Tibial nerve (tissue), 4 donors: ENCODE measurements at regions not wholly inside any gene's neighbourhood (a gene's known extent, or its start where the extent isn't known, plus 50 kb on each side); places are given as distances from the start of the nearest gene placed in this dataset.

Experiments used
- DNase-seq, 2 donors: peaks; one replicate each; pipeline ENCODE4 v3.0.0-alpha.2; 2019; ENCODE audit warnings: low spot score in 2 of 2
- H3K27ac ChIP-seq, 4 donors: fragments of 200-600 bp; sonication (generic) in 3 of 4; one replicate each; pipeline ENCODE4 v1.5.1; 2017 to 2019; ENCODE audit warnings: mild to moderate bottlenecking in 1 of 4
- H3K27me3 ChIP-seq, 2 donors: fragments of 200-600 bp; sonication (generic) in 1 of 2; one replicate each; pipeline versions ENCODE4 v1.5.1 to v1.6.0; 2017 to 2019
- H3K36me3 ChIP-seq, 3 donors: fragments of 200-600 bp; sonication (generic); one replicate each; pipeline ENCODE4 v1.5.1; 2018 to 2019
- H3K4me1 ChIP-seq, 4 donors: fragments of 200-600 bp; sonication (generic) in 3 of 4; one replicate each; pipeline ENCODE4 v1.5.1; 2017 to 2019
- H3K4me3 ChIP-seq, 4 donors: fragments of 200-600 bp; sonication (generic) in 3 of 4; one replicate each; pipeline ENCODE4 v1.5.1; 2017 to 2019; ENCODE audit warnings: mild to moderate bottlenecking in 1 of 4, moderate library complexity in 1 of 4
- H3K9me3 ChIP-seq, 4 donors: fragments of 200-600 bp; sonication (generic) in 3 of 4; one replicate each; pipeline ENCODE4 v1.5.1; 2017 to 2019
- EP300 ChIP-seq, 2 donors: sonication (generic); formaldehyde crosslinking; IDR thresholded peaks; one replicate each; pipeline ENCODE4 v1.6.1; 2017; ENCODE audit warnings: antibody characterized with exemption in 2 of 2, mild to moderate bottlenecking in 1 of 2
- POLR2A ChIP-seq, 2 donors: fragments of 450-650 bp; IDR thresholded peaks; one replicate each; pipeline ENCODE4 v1.6.1; 2017; ENCODE audit warnings: antibody characterized with exemption in 2 of 2, mild to moderate bottlenecking in 2 of 2, moderate library complexity in 2 of 2
- WGBS, 2 donors: methylation state at CpG; one replicate each; pipeline ENCODE4 v1.1.5; 2018; 5-methylcytosine and 5-hydroxymethylcytosine counted together
- TF ChIP-seq, protein P1 (sequence below), 5 experiments: fragments of 200-600 bp in 3 of 5; fragments of 450-650 bp in 2 of 5; sonication (generic) in 3 of 5; IDR thresholded peaks; one replicate each; pipeline ENCODE4 v1.5.1; 2016 to 2019; ENCODE audit warnings: antibody characterized with exemption in 5 of 5, mild to moderate bottlenecking in 3 of 5, moderate library complexity in 2 of 5

DNA sequence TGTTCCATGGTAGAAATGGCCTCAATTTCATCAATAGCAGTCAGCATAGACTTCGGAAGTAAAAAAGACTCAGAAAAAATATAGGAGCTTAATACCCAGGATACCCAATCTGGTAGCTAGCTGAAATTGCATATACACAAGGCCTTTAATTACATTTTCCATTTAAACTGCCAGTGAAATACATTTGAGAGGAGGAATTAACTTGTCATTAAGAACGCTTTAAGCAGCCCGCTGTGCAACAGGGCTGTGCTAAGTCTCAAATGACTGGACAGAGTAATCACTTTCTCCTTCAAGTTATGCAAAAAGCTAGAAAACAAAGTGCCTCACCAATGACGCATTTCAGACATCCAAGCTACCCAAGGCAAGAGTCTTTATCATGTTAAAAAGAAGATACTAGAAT, 558.8 kb downstream of the MBD2 start:
- Histone ChIP-seq H3K27ac (no peak overlapping the region), H3K27me3 (no peaks in the 10 kb centered on the region), H3K36me3 (no peaks in the 10 kb centered on the region), H3K9me3 (peaks cover 0 to 22% (median under 1%) of the 10 kb centered on the region in 4 donors), H3K4me1 (no peaks in the 10 kb centered on the region), H3K4me3 (no peak overlapping the region)
- no peak for TF ChIP-seq EP300 (IDR thresholded peaks at IDR 0.05)
- TF ChIP-seq POLR2A (IDR thresholded peaks at IDR 0.05): no peak
- TF ChIP-seq, protein P1, sequence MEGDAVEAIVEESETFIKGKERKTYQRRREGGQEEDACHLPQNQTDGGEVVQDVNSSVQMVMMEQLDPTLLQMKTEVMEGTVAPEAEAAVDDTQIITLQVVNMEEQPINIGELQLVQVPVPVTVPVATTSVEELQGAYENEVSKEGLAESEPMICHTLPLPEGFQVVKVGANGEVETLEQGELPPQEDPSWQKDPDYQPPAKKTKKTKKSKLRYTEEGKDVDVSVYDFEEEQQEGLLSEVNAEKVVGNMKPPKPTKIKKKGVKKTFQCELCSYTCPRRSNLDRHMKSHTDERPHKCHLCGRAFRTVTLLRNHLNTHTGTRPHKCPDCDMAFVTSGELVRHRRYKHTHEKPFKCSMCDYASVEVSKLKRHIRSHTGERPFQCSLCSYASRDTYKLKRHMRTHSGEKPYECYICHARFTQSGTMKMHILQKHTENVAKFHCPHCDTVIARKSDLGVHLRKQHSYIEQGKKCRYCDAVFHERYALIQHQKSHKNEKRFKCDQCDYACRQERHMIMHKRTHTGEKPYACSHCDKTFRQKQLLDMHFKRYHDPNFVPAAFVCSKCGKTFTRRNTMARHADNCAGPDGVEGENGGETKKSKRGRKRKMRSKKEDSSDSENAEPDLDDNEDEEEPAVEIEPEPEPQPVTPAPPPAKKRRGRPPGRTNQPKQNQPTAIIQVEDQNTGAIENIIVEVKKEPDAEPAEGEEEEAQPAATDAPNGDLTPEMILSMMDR (IDR thresholded peaks at IDR 0.05): no peak
- DNase-seq: no peak
- 79 to 85% methylated on average over 4 of the region's 4 CpGs for WGBS, 2 donors

DNA sequence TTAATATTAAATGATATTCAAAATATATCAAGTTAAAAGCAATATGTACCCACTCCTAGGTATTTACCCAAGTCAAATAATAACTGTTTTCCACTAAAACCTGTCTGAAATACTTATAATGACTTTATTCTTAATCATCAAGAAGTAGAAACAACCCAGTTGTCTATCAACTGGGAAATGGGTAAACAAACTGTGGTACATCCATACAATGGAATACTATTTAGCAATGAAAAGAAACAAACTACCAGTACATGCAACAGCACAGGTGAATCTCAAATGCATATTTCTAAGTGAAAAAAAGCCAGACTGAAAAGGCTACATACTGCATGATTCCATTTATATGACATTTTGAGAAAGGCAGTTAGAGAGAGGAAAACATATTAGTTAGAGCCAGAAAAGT, 559.9 kb downstream of the MBD2 start:
- H3K27ac ChIP-seq: no peak overlapping the region
- no peaks in the 10 kb centered on the region for H3K4me1 ChIP-seq
- DNase-seq: no peak
- H3K36me3 ChIP-seq: no peaks in the 10 kb centered on the region
- H3K27me3 ChIP-seq: no peaks in the 10 kb centered on the region
- TF ChIP-seq POLR2A (IDR thresholded peaks at IDR 0.05) (no peak), EP300 (IDR thresholded peaks at IDR 0.05) (no peak)
- TF ChIP-seq, protein P1 (IDR thresholded peaks at IDR 0.05): no peak
- peaks cover 0 to 17% (median 0%) of the 10 kb centered on the region in 4 donors for H3K9me3 ChIP-seq
- no peak overlapping the region for H3K4me3 ChIP-seq

DNA sequence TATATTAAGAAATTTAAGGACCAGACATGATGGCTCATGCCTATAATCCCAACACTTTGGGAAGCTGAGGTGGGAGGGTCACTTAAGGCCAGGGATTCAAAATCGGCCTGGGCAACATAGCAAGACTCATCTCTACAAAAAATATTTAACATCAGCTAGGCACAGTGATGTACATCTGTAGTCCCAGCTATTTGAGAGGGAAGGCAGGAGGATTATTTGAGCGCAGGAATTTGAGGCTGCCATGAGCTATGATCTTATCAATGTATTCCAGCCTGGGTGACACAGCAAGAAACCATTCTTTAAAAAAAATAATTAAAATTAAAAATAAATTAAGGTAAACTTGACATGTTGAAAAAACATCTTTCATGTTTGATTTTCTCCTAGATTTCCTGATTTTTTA, 564.2 kb downstream of the MBD2 start:
- Histone ChIP-seq H3K36me3 (no peaks in the 10 kb centered on the region), H3K4me3 (no peak overlapping the region), H3K4me1 (no peaks in the 10 kb centered on the region), H3K27me3 (no peaks in the 10 kb centered on the region), H3K27ac (no peak overlapping the region), H3K9me3 (peaks cover 0 to 28% (median 0%) of the 10 kb centered on the region in 4 donors)
- WGBS, 2 donors: 78 to 85% methylated on average over 2 of the region's 2 CpGs
- no peak for DNase-seq
- TF ChIP-seq, protein P1 (IDR thresholded peaks at IDR 0.05): no peak
- TF ChIP-seq EP300 (IDR thresholded peaks at IDR 0.05): no peak
- no peak for TF ChIP-seq POLR2A (IDR thresholded peaks at IDR 0.05)

DNA sequence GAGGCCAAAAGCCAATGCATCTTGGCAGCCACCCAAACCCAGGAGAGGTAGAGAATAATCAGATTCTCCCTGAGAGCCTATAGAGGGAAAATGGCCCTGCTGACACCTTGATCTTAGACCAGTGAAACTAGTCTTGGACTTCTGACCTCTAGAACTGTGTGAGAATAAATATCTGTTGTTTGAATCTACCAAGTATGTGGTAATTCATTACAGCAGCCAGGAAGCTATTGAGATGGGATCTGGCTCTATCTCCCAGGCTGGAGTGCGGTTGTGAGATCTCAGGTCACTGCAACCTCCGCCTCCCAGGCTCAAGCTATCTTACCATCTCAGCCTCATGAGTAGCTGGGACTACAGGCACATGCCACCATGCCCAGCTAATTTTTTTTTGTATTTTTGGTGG, 567.2 kb downstream of the MBD2 start:
- Histone ChIP-seq H3K27me3 (no peaks in the 10 kb centered on the region), H3K36me3 (no peaks in the 10 kb centered on the region), H3K4me3 (no peak overlapping the region), H3K9me3 (peaks cover 0 to 16% (median 0%) of the 10 kb centered on the region in 4 donors), H3K27ac (no peak overlapping the region), H3K4me1 (no peaks in the 10 kb centered on the region)
- TF ChIP-seq EP300 (IDR thresholded peaks at IDR 0.05): no peak
- TF ChIP-seq, protein P1 (IDR thresholded peaks at IDR 0.05): no peak
- no peak for TF ChIP-seq POLR2A (IDR thresholded peaks at IDR 0.05)
- WGBS, 2 donors: 92 to 96% methylated on average over 2 of the region's 2 CpGs
- no peak for DNase-seq

DNA sequence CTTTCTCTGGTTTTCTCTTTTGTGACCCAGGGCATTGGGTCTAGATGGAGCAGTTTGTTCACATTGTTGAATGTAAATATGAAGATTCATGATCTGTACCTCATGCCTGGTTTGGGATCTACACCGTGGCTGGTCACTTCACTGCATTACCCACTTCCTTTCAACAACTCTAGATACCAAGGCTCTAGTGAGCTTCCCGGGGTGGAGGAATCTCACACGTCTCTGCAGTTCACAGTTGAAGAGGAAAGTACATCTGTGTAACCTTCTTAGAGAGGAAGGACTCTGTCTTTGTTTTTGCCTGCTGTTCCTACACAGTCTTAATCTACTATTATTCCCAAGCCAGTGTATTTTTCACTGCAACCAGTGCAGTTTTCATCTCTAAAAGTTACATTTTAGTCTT, 574.8 kb downstream of the MBD2 start:
- no peak for DNase-seq
- TF ChIP-seq, protein P1 (IDR thresholded peaks at IDR 0.05): no peak
- TF ChIP-seq POLR2A (IDR thresholded peaks at IDR 0.05) (no peak), EP300 (IDR thresholded peaks at IDR 0.05) (no peak)
- Histone ChIP-seq H3K27me3 (no peaks in the 10 kb centered on the region), H3K27ac (no peak overlapping the region), H3K9me3 (no peaks in the 10 kb centered on the region), H3K4me3 (no peak overlapping the region), H3K36me3 (no peaks in the 10 kb centered on the region), H3K4me1 (no peaks in the 10 kb centered on the region)
- WGBS, 2 donors: 29 to 41% methylated on average over 3 of the region's 3 CpGs
